HG02798 (cell line): ENCODE measurements at regions not wholly inside any gene's neighbourhood (a gene's known extent, or its start where the extent isn't known, plus 50 kb on each side); places are given as distances from the start of the nearest gene placed in this dataset.

Source experiments
- ATAC-seq: cut with Tn5 transposase; IDR thresholded peaks from one replicate; pipeline ENCODE4 v1.9.1; 2021; ENCODE audit warnings: mild to moderate bottlenecking; ENCODE audit not compliant: unreplicated experiment, poor library complexity

GRCh38 chr12:86681060-86681459 is 424.9 kb upstream of the MGAT4C start:
- no peak for ATAC-seq

- no peak for ATAC-seq
Measured at GRCh38 chr12:86675197-86675596, 419.0 kb upstream of the MGAT4C start.

DNA sequence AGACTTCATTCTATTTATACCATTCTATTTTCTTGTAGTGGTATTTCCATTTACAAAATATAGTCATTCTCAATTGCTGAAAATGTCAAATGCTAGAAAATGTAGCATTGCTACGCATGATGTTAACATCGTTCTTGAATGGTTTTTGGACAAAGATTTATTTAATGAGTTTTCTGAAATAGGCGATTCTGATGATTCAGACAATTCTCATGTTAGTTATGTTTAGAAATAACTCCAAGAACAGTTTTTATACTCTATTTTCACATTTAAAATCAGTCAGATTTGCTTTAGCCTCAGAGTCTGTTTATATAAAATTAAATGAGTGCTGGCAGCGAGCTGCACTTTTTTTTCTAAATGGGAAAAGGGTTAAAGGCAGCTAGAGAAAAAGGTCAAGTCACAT is 414.8 kb upstream of the MGAT4C start:
- no peak for ATAC-seq

DNA sequence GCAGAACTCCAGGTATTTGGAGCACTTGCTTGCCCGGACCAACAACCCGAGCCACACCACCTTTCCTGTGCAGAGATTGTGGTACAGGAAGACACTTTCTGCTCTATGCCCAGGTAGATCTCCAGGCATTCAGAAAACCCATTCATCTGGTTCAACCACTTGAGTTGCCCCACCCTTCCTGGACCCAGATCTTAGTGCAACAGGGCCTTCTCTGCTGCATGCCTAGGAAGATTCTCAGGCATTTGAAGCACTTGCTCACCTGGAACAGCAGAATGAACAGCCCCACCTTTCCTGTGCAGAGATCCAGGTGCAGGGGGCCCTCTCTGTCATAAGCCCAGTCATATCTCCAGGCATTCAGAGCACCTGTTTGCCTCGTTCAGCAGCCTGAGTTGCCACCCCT is 412.8 kb upstream of the MGAT4C start:
- no peak for ATAC-seq

GRCh38 chr12:86666316-86666715 is 410.1 kb upstream of the MGAT4C start:
- ATAC-seq: no peak

- no peak for ATAC-seq
Measured at GRCh38 chr12:86663716-86664115, 407.5 kb upstream of the MGAT4C start.

GRCh38 chr12:86663173-86663572 is 407.0 kb upstream of the MGAT4C start:
- ATAC-seq: peak; percentile 57

GRCh38 chr12:86662464-86662863 is 406.3 kb upstream of the MGAT4C start:
- ATAC-seq: no peak

DNA sequence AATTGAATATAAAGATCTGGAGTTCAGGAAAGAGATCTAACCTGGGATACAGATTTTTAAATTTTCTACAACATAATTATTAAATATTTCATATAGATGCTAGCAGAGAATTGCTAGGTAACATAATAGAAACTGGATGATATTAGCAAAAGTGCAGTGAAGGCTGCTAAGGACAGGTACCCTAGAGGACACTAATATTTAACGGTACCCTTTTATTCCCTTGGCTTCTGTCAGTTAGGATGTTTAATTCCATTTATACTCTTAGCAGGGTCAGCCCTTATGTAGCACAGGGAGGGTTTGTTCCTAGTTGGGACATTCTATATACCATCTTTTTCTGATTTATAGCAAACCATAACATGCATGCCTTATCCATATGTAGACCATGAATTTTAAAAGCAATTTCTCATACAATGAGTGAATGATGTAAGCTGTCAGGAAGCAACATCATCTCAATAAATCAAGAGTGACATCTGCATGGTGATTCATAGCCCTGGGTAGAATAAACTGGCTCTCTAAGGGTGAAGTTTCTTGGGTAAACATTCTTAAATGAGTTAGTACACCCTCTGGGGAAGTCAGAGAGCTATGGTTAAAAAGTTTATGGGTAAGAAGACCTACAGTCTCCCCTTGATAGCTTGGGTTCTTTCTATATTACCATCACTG is 404.4 kb upstream of the MGAT4C start:
- ATAC-seq: no peak

GRCh38 chr12:86659985-86660384 is 403.8 kb upstream of the MGAT4C start:
- no peak for ATAC-seq

DNA sequence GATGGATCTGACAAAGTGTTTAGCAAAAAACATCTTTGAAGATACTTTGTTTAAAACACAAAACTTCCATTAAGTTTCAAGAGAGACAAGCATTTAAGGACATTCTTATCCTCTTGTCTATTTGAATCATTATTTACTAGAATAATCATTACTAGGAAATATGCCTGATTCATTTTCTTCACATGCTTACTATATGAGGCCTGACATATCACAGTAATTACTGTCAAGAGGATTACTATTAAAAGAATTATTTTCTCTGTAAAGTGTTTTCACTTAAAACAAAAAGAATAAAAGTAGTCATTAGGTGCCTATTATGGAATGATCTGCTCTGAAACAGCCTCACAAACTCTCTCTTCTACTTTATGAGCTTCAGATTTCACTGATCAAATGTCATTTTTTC is 402.1 kb upstream of the MGAT4C start:
- ATAC-seq: no peak

GRCh38 chr12:86647800-86648199 is 391.6 kb upstream of the MGAT4C start:
- no peak for ATAC-seq

DNA sequence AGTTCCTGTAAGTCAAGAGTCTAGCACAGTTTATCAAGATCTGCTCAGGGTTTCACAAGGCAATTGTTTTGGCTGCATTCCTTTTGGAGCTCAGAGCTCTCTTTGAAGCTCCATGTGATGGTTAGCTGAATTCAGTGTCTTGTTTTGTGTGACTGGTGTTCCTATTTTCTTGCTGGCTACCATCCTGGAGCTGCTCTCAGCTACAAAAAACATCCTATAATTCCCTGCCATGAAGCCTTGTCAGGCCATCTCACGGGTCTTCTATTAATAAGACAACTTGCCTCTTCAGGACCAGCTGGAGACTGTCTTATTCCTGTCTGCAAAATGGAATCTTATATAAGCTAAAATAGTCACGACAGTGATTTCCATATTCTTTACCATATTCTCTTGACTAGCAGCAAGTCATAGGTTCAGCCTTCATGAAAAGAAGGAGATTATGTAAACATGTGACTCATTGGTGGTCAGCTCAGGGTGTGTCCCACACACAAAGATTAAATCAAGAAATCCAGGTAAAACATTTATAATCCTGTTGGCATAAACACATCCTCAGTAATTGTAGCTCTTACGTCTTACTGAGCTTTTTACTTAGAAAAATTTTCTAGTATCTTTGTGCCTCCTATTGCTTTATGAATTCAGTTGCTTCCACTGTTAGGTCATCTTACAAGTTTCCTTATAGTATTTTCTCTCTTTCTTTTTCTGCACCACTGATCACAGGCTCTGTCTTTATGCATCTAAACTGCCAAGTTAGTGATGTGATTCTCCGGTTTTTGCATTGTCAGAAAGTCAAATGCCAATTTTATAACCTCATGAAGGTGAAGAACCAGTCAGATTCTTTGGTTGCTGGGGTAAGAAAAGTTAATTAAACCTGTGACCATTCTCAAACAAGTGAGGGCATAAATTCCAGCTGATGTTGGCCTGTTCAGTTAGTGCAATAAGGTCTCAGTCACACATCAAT is 378.5 kb upstream of the MGAT4C start:
- no peak for ATAC-seq

DNA sequence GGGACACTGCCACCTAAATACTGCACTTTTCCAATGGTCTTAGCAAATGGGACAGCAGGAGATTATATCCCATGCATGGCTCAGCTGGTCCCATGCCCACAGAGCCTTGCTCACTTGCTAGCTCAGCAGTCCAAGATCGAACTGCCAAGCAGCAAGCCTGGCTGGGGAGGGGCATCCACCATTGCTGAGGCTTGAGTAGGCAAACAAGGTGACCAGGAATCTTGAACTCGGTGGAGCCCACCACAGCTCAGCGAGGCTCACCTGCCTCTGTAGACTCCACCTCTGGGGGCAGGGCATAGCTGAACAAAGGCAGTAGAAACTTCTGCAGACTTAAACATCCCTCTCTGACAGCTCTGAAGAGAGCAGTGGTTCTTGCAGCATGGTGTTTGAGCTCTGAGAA is 370.8 kb upstream of the MGAT4C start:
- no peak for ATAC-seq

DNA sequence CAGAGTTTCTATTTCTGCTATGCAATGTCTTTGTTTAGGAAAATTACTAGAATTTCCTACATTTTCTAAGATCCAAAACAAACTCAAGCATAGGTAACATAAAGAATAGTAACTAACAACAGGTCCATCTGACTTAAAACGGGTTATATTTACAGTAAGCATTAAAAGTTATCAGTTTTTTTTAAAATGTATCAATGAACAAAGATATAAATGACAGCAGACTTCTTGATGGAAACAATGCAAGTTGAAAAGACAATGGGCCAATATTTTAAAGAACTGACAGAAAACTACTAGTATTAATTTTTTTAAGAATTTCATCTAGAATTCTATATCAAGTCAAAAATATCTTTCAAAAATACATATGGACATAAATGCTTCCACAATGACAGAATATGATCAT is 367.1 kb upstream of the MGAT4C start:
- no peak for ATAC-seq

DNA sequence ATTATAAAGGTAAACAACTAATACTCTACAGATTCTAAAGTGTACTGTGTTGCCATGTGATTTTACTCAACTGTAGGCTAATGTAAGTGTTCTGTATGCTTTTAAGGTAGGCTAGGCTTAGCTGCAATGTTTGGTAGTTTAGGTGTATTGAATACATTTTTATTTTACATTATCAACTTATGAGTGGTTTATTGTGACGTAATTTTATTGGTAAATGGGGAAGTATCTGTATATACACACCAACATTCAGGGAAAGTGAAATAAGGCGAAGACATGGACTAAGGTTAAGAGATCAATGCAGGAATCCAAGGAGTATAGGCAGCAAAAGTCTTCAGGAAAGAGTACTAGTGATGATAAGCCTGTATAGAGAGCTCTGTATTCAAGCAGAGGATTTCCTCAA is 365.8 kb upstream of the MGAT4C start:
- no peak for ATAC-seq

DNA sequence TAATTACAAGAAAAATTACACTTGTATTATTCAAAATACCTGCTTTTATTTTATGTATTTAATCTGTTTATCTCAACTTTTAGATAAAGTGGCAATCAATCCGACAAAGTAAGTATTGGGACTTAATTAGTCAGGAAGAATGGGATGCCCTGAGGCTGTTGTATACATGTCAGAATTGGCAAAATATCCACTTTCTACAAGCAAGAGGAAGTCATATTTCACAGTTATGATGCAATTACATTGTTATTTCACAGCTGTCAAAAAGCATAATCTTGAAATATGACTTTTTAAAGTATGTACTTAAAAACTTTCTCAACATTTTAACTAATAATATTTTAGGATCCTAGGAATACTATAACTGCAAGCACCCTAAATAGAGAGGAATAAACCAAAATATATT is 357.1 kb upstream of the MGAT4C start:
- no peak for ATAC-seq

GRCh38 chr12:86608638-86609037 is 352.4 kb upstream of the MGAT4C start:
- no peak for ATAC-seq

DNA sequence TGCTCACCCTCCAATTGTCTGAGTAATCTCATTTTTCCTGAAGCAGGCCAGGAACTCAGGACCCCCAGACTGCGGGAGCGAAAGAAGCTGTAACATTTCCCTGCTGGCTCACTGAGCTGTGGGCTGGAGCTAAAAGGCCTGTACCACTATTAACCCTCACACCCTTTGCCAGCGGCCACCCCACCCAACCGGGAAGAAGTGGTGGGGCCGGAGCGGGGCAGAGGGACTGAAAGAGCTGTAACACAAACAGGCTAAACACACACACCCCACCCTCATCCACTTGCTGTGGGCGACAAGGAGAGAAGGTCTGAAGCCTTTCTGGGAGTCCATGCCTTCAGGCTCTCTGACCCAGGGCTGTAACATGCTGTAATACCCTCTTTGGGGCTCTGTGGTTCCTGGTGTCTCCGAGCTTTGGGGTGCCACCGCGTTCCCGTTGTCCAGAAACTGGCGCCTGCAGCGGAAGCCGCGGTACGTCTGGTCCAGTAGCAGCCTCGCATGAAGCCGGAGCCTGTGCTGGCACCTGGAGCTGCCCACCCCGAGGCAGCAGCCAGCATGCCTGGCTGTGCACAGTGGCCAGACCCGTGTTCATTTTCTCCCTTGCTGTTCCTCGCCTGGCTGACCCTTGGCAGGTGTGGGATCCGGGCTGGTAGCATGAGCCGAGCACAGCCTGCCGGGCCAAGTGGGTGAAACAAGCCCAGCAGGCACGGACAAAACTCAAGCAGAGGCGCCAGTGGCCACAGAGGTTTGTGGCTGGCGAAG is 345.5 kb upstream of the MGAT4C start:
- no peak for ATAC-seq

DNA sequence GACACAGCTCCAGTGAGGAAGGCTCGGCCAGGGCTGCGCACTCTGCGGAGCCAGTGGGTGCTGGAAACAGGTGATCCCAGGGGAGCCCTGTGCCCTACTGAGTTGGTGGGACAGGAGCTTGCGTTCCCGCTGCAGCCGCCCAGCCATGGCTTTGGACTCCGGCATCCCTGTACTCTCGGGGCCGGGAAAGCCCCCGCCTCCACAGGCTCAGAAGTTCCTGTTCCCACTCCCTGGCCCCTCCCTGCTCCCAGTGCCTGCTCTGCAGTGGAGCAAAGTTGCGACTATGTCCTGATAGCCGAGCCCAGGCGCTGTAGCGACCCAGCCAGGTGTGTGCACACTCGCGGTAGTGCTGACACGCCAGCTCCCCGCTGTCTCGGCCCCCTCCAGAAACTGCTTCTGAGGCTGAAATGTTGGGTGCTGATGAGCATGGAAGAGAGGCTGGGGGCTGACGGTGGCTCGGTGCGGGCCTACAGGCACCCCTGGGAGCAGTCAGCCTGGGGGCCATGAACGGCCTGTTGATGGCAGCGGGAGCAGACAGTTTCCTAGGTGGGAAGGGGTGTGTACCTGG is 344.6 kb upstream of the MGAT4C start:
- ATAC-seq: no peak

- no peak for ATAC-seq
Measured at GRCh38 chr12:86597431-86597830, 341.2 kb upstream of the MGAT4C start.
